Testis (tissue), 2 donors: ENCODE measurements at regions not wholly inside any gene's neighbourhood (a gene's known extent, or its start where the extent isn't known, plus 50 kb on each side); places are given as distances from the start of the nearest gene placed in this dataset.

Experiments used
- DNase-seq: peaks from one replicate; pipeline ENCODE4 v3.0.0-alpha.2; 2019
- H3K27ac ChIP-seq, 2 donors: fragments of 200-600 bp; sonication (generic); one replicate each; pipeline ENCODE4 v1.5.1; 2019
- H3K27me3 ChIP-seq: fragments of 200-600 bp; sonication (generic); one replicate; pipeline ENCODE4 v1.5.1; 2019
- H3K36me3 ChIP-seq: fragments of 200-600 bp; sonication (generic); one replicate; pipeline ENCODE4 v1.5.1; 2017; ENCODE audit warnings: low read depth; ENCODE audit errors: missing control alignments
- H3K4me1 ChIP-seq: fragments of 200-600 bp; sonication (generic); one replicate; pipeline ENCODE4 v1.5.1; 2019
- H3K4me3 ChIP-seq, 2 donors: fragments of 200-600 bp; sonication (generic); one replicate each; pipeline ENCODE4 v1.5.1; 2017 to 2019
- H3K9me3 ChIP-seq: fragments of 200-600 bp; sonication (generic); one replicate; pipeline ENCODE4 v1.5.1; 2017
- POLR2A ChIP-seq: fragments of 450-650 bp; IDR thresholded peaks from one replicate; pipeline ENCODE4 v1.6.1; 2017; ENCODE audit warnings: antibody characterized with exemption, mild to moderate bottlenecking, moderate library complexity
- WGBS, 2 donors: methylation state at CpG; one replicate each; pipeline ENCODE4 v1.1.5; 2018; 5-methylcytosine and 5-hydroxymethylcytosine counted together
- intact Hi-C: fragments of 100-400 bp; cut with DNase I; formaldehyde crosslinking; loops from one replicate; pipeline ENCODE4 v1.15.1; 2023; ENCODE audit warnings: low total_unique reads
- TF ChIP-seq, protein P1 (sequence below), 3 experiments: fragments of 450-650 bp in 2 of 3; fragments of 200-600 bp in 1 of 3; sonication (generic) in 1 of 3; IDR thresholded peaks; one replicate each; pipeline ENCODE4 v1.5.1; 2016 to 2019; ENCODE audit warnings: antibody characterized with exemption in 3 of 3, mild to moderate bottlenecking in 2 of 3, moderate library complexity in 1 of 3

GRCh38 chr3:74529145-74529544 lies 85.3 kb downstream of the CNTN3 start:
- no peak overlapping the region for H3K27ac ChIP-seq

GRCh38 chr3:74527566-74527965 lies 86.9 kb downstream of the CNTN3 start:
- DNase-seq, result no peak
- WGBS, 2 donors, result 90 to 91% methylated on average over 4 of the region's 4 CpGs
- no peak for TF ChIP-seq POLR2A
- TF ChIP-seq, protein P1, sequence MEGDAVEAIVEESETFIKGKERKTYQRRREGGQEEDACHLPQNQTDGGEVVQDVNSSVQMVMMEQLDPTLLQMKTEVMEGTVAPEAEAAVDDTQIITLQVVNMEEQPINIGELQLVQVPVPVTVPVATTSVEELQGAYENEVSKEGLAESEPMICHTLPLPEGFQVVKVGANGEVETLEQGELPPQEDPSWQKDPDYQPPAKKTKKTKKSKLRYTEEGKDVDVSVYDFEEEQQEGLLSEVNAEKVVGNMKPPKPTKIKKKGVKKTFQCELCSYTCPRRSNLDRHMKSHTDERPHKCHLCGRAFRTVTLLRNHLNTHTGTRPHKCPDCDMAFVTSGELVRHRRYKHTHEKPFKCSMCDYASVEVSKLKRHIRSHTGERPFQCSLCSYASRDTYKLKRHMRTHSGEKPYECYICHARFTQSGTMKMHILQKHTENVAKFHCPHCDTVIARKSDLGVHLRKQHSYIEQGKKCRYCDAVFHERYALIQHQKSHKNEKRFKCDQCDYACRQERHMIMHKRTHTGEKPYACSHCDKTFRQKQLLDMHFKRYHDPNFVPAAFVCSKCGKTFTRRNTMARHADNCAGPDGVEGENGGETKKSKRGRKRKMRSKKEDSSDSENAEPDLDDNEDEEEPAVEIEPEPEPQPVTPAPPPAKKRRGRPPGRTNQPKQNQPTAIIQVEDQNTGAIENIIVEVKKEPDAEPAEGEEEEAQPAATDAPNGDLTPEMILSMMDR (IDR thresholded peaks at IDR 0.05), result no peak
- H3K9me3 ChIP-seq, result no peaks in the 10 kb centered on the region
- no peaks in the 10 kb centered on the region for H3K4me1 ChIP-seq
- H3K27ac ChIP-seq, result no peak overlapping the region
- intact Hi-C loops, result no loop called here
- H3K4me3 ChIP-seq, result no peak overlapping the region
- H3K36me3 ChIP-seq, result no peaks in the 10 kb centered on the region
- no peaks in the 10 kb centered on the region for H3K27me3 ChIP-seq

More at GRCh38 chr3:74529145-74529544, 85.3 kb downstream of the CNTN3 start:
- Histone ChIP-seq H3K4me3 (no peak overlapping the region), H3K36me3 (no peaks in the 10 kb centered on the region), H3K4me1 (no peaks in the 10 kb centered on the region), H3K27me3 (no peaks in the 10 kb centered on the region), H3K9me3 (no peaks in the 10 kb centered on the region)
- no peak for TF ChIP-seq POLR2A
- TF ChIP-seq, protein P1 (IDR thresholded peaks at IDR 0.05), result no peak
- WGBS, 2 donors, result 87 to 91% methylated on average over 3 of the region's 3 CpGs
- intact Hi-C loops, result no loop called here
- DNase-seq, result no peak

GRCh38 chr3:74523811-74524210 lies 90.6 kb downstream of the CNTN3 start:
- intact Hi-C loops, result no loop called here
- TF ChIP-seq, protein P1 (IDR thresholded peaks at IDR 0.05), result no peak
- no peak for TF ChIP-seq POLR2A
- no peak for DNase-seq
- H3K9me3 ChIP-seq, result no peaks in the 10 kb centered on the region
- no peaks in the 10 kb centered on the region for H3K36me3 ChIP-seq
- H3K27ac ChIP-seq, result no peak overlapping the region
- H3K27me3 ChIP-seq, result no peaks in the 10 kb centered on the region
- WGBS, 2 donors, result 58 to 75% methylated on average over 2 of the region's 2 CpGs
- H3K4me1 ChIP-seq, result no peaks in the 10 kb centered on the region
- no peak overlapping the region for H3K4me3 ChIP-seq

GRCh38 chr3:74520895-74521294 lies 93.6 kb downstream of the CNTN3 start:
- no peak overlapping the region for H3K4me3 ChIP-seq

DNA sequence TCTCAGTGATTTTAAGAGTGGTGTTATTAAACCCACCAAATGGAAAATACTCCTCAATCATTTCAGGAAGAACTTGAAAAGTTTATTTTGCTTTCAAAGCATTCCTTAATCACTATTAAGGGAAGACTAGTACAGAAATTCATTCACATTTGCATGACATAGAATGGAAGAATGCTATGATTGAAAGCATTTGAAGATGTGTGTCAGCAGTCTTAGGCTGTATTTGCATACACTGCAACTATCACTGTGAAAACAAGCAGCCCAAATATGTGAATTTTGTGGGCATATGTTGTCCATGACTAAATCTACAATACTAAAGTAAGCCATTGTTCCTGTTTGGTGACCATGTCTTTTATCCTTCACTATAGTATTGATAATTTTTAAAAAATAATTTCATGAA lies 95.8 kb downstream of the CNTN3 start:
- no peak for TF ChIP-seq POLR2A
- TF ChIP-seq, protein P1 (IDR thresholded peaks at IDR 0.05), result no peak
- intact Hi-C loops, result no loop called here

More at GRCh38 chr3:74520895-74521294, 93.6 kb downstream of the CNTN3 start:
- no peaks in the 10 kb centered on the region for H3K4me1 ChIP-seq
- H3K27ac ChIP-seq, result no peak overlapping the region
- no peaks in the 10 kb centered on the region for H3K9me3 ChIP-seq
- WGBS, 2 donors, result 89 to 95% methylated on average over 3 of the region's 3 CpGs
- H3K27me3 ChIP-seq, result no peaks in the 10 kb centered on the region
- DNase-seq, result no peak
- intact Hi-C loops, result no loop called here
- TF ChIP-seq, protein P1 (IDR thresholded peaks at IDR 0.05), result no peak
- no peak for TF ChIP-seq POLR2A
- no peaks in the 10 kb centered on the region for H3K36me3 ChIP-seq

More for the DNA sequence above, 95.8 kb downstream of the CNTN3 start:
- no peaks in the 10 kb centered on the region for H3K4me1 ChIP-seq
- no peak overlapping the region for H3K27ac ChIP-seq
- no peaks in the 10 kb centered on the region for H3K27me3 ChIP-seq
- no peaks in the 10 kb centered on the region for H3K9me3 ChIP-seq
- H3K4me3 ChIP-seq, result no peak overlapping the region
- no peak for DNase-seq
- no peaks in the 10 kb centered on the region for H3K36me3 ChIP-seq
